Tibial nerve (tissue), 4 donors: ENCODE measurements at regions not wholly inside any gene's neighbourhood (a gene's known extent, or its start where the extent isn't known, plus 50 kb on each side); places are given as distances from the start of the nearest gene placed in this dataset.
"Not testable (repeated sequence)": the region's sequence is repeated elsewhere in the genome, so short reads cannot be mapped to it uniquely, and the experiment has no call there.

Source experiments
- EP300 ChIP-seq, 2 donors: sonication (generic); formaldehyde crosslinking; IDR thresholded peaks; one replicate each; pipeline ENCODE4 v1.6.1; 2017; ENCODE audit warnings: antibody characterized with exemption in 2 of 2, mild to moderate bottlenecking in 1 of 2
- POLR2A ChIP-seq, 2 donors: fragments of 450-650 bp; IDR thresholded peaks; one replicate each; pipeline ENCODE4 v1.6.1; 2017; ENCODE audit warnings: antibody characterized with exemption in 2 of 2, mild to moderate bottlenecking in 2 of 2, moderate library complexity in 2 of 2
- TF ChIP-seq, protein P1 (sequence below), 5 experiments: fragments of 200-600 bp in 3 of 5; fragments of 450-650 bp in 2 of 5; sonication (generic) in 3 of 5; IDR thresholded peaks; one replicate each; pipeline ENCODE4 v1.5.1; 2016 to 2019; ENCODE audit warnings: antibody characterized with exemption in 5 of 5, mild to moderate bottlenecking in 3 of 5, moderate library complexity in 2 of 5

DNA sequence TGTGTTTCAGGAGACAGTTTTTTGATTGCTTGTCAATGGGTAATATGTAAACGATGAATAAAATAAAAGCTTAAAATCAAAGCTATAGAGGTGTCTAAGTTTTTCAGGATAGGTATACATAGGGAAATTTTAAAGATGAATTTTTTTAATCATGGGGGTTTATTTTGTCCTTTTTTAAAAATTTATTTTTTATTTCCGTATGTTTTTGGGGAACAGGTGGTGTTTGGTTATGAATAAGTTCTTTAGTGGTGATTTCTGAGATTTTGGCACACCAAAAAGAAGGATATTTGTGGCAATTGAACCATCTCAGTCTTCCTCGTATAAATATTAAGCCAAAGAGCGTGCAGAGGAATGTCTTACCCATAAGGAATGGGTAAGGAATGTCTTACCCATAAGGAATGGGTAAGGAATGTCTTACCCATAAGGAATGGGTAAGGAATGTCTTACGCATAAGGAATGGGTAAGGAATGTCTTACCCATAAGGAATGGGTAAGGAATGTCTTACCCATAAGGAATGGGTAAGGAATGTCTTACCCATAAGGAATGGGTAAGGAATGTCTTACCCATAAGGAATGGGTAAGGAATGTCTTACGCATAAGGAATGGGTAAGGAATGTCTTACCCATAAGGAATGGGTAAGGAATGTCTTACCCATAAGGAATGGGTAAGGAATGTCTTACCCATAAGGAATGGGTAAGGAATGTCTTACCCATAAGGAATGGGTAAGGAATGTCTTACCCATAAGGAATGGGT is 53.5 kb upstream of the PLCB4 start:
- TF ChIP-seq, protein P1, sequence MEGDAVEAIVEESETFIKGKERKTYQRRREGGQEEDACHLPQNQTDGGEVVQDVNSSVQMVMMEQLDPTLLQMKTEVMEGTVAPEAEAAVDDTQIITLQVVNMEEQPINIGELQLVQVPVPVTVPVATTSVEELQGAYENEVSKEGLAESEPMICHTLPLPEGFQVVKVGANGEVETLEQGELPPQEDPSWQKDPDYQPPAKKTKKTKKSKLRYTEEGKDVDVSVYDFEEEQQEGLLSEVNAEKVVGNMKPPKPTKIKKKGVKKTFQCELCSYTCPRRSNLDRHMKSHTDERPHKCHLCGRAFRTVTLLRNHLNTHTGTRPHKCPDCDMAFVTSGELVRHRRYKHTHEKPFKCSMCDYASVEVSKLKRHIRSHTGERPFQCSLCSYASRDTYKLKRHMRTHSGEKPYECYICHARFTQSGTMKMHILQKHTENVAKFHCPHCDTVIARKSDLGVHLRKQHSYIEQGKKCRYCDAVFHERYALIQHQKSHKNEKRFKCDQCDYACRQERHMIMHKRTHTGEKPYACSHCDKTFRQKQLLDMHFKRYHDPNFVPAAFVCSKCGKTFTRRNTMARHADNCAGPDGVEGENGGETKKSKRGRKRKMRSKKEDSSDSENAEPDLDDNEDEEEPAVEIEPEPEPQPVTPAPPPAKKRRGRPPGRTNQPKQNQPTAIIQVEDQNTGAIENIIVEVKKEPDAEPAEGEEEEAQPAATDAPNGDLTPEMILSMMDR (IDR thresholded peaks at IDR 0.05): not testable (repeated sequence)
- not testable (repeated sequence) for TF ChIP-seq POLR2A, EP300 (IDR thresholded peaks at IDR 0.05)
